ENCODE measurements at regions not wholly inside any gene's neighbourhood (a gene's known extent, or its start where the extent isn't known, plus 50 kb on each side); places are given as distances from the start of the nearest gene placed in this dataset.

- TF ChIP-seq, protein P1, sequence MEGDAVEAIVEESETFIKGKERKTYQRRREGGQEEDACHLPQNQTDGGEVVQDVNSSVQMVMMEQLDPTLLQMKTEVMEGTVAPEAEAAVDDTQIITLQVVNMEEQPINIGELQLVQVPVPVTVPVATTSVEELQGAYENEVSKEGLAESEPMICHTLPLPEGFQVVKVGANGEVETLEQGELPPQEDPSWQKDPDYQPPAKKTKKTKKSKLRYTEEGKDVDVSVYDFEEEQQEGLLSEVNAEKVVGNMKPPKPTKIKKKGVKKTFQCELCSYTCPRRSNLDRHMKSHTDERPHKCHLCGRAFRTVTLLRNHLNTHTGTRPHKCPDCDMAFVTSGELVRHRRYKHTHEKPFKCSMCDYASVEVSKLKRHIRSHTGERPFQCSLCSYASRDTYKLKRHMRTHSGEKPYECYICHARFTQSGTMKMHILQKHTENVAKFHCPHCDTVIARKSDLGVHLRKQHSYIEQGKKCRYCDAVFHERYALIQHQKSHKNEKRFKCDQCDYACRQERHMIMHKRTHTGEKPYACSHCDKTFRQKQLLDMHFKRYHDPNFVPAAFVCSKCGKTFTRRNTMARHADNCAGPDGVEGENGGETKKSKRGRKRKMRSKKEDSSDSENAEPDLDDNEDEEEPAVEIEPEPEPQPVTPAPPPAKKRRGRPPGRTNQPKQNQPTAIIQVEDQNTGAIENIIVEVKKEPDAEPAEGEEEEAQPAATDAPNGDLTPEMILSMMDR (IDR thresholded peaks at IDR 0.05), result no peak
- TF ChIP-seq EZH2 (IDR thresholded peaks at IDR 0.05; ENCODE audit: borderline replicate concordance, insufficient read depth, low read depth, low read length, poor library complexity, severe bottlenecking), result no peak
Measured at GRCh38 chr12:123058980-123059379, 78.5 kb downstream of the ARL6IP4 start.

Measured in B cell (primary cell).